ENCODE measurements at regions not wholly inside any gene's neighbourhood (a gene's known extent, or its start where the extent isn't known, plus 50 kb on each side); places are given as distances from the start of the nearest gene placed in this dataset.
"Not testable (repeated sequence)": the region's sequence is repeated elsewhere in the genome, so short reads cannot be mapped to it uniquely, and the experiment has no call there.

DNA sequence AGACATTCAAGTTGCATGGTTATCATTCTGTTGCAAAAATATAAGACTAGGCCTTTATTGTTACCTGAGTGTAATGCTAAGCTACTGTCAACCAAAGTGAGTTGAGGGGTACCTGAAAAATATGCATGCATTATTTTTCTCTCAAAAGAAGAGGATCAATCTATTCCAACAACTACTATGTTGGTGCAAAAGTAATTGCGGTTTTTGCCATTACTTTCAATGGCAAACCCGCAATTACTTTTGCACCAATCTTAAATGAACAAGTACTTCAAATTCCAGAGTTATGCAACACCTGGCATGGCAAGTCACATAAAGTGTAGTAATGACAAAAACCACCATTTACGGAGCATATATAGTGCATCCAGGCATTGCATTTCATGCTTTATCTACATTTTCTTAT lies 307.0 kb upstream of the NOX3 start:
- WGBS, 5 donors = 96 to 99% (median 98%) methylated on average over 3 of the region's 3 CpGs
- Histone ChIP-seq H3K36me3 (no peaks in the 10 kb centered on the region), H3K27me3 (no peaks in the 10 kb centered on the region), H3K4me1 (no peaks in the 10 kb centered on the region), H3K9me3 (no peaks in the 10 kb centered on the region), H3K27ac (no peak overlapping the region), H3K4me3 (no peak overlapping the region)
- no peak for DNase-seq
- no peak for TF ChIP-seq EP300 (IDR thresholded peaks at IDR 0.05)
- no peak for TF ChIP-seq POLR2A (IDR thresholded peaks at IDR 0.05)
- TF ChIP-seq POLR2AphosphoS5 (IDR thresholded peaks at IDR 0.05) = no peak
- no peak for TF ChIP-seq CTCF (IDR thresholded peaks at IDR 0.05)
- intact Hi-C loops (cut with DNase I; ENCODE audit: low total_unique reads) = no loop called here

- no peaks in the 10 kb centered on the region for H3K36me3 ChIP-seq
- DNase-seq = peak in 1 of 2 donors; percentile 6
- peaks cover 0 to 13% (median 5%) of the 10 kb centered on the region in 4 donors for H3K4me1 ChIP-seq
- peaks cover 0 to 9% (median 4%) of the 10 kb centered on the region in 4 donors for H3K9me3 ChIP-seq
- intact Hi-C loops (cut with DNase I; ENCODE audit: low total_unique reads) = no loop called here
- H3K4me3 ChIP-seq = no peak overlapping the region
- TF ChIP-seq POLR2AphosphoS5 (IDR thresholded peaks at IDR 0.05) = no peak
- TF ChIP-seq EP300 (IDR thresholded peaks at IDR 0.05) = no peak
- no peak for TF ChIP-seq POLR2A (IDR thresholded peaks at IDR 0.05)
- no peak for TF ChIP-seq CTCF (IDR thresholded peaks at IDR 0.05)
- 9 to 26% (median 20%) methylated on average over 3 of the region's 3 CpGs for whole genome bisulfite sequencing, 5 donors
- peak overlapping the region in 2 of 5 donors; percentile 34 to 57 for H3K27ac ChIP-seq
- H3K27me3 ChIP-seq = no peaks in the 10 kb centered on the region
Observed at GRCh38 chr6:155755452-155755851, 299.8 kb upstream of the NOX3 start.

DNA sequence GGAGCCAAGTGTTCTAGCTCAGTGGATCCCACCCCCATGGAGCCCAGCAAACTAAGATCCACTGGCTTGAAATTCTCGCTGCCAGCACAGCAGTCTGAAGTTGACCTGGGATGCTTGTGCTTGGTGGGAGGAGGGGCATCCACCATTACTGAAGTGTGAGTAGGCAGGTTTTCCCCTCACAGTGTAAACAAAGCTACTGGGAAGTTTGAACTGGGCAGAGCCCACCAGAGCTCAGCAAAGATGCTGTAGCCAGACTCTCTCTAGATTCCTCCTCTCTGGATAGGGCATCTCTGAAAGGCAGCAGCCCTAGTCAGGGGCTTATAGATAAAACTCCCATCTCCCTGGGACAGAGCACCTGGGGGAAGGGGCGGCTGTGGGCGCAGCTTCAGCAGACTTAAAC lies 293.1 kb upstream of the NOX3 start:
- H3K4me3 ChIP-seq; intact Hi-C loops (cut with DNase I; ENCODE audit: low total_unique reads); DNase-seq; H3K36me3 ChIP-seq; H3K27ac ChIP-seq; H3K27me3 ChIP-seq; H3K4me1 ChIP-seq; H3K9me3 ChIP-seq: not testable (repeated sequence)
- 75 to 88% (median 78%) methylated on average over 3 of the region's 3 CpGs for WGBS, 5 donors

DNA sequence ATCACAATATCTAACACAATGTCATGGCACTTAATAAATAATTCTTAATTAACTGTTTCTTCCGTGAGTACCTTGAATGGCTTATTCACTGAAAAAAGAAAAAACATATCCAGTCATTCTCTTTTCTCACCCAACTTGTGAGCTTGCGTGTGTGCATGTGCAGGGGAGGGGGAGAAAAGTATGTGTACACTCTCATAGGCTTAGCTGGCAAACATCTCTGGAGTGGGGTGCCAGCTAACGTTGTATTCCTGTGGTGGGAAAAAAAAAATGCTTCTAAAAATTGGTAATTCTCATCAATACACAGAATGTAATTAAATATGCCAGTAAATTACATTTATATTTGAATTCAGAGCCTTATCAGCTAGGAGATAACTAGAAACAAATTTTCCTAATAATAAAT lies 291.9 kb upstream of the NOX3 start:
- Histone ChIP-seq H3K9me3 (peaks cover 0 to 8% (median 4%) of the 10 kb centered on the region in 4 donors), H3K27ac (no peak overlapping the region), H3K4me3 (no peak overlapping the region), H3K27me3 (no peaks in the 10 kb centered on the region), H3K4me1 (no peaks in the 10 kb centered on the region), H3K36me3 (no peaks in the 10 kb centered on the region)
- no peak for DNase-seq
- intact Hi-C loops (cut with DNase I; ENCODE audit: low total_unique reads) = no loop called here
- 71 to 85% (median 84%) methylated on average over 3 of the region's 3 CpGs for WGBS, 5 donors
- TF ChIP-seq POLR2AphosphoS5 (IDR thresholded peaks at IDR 0.05) (no peak), CTCF (IDR thresholded peaks at IDR 0.05) (no peak), EP300 (IDR thresholded peaks at IDR 0.05) (no peak), POLR2A (IDR thresholded peaks at IDR 0.05) (no peak)

GRCh38 chr6:155740781-155741399 lies 285.3 kb upstream of the NOX3 start:
- no peak for DNase-seq
- intact Hi-C loops (cut with DNase I; ENCODE audit: low total_unique reads) = no loop called here
- Histone ChIP-seq H3K9me3 (no peaks in the 10 kb centered on the region), H3K4me1 (no peaks in the 10 kb centered on the region), H3K4me3 (no peak overlapping the region), H3K27me3 (no peaks in the 10 kb centered on the region), H3K27ac (no peak overlapping the region), H3K36me3 (no peaks in the 10 kb centered on the region)
- TF ChIP-seq CTCF (IDR thresholded peaks at IDR 0.05) (no peak), POLR2A (IDR thresholded peaks at IDR 0.05) (no peak), EP300 (IDR thresholded peaks at IDR 0.05) (no peak), POLR2AphosphoS5 (IDR thresholded peaks at IDR 0.05) (no peak)
- 69 to 94% (median 84%) methylated on average over 1 of the region's 1 CpG for WGBS, 5 donors

All from stomach (tissue), 8 donors.